Neural progenitor cell (in vitro differentiated cells): ENCODE measurements at regions not wholly inside any gene's neighbourhood (a gene's known extent, or its start where the extent isn't known, plus 50 kb on each side); places are given as distances from the start of the nearest gene placed in this dataset.

Experiments used
- EZH2phosphoT487 ChIP-seq: fragments of 200-600 bp; sonication (generic); IDR thresholded peaks from 2 replicates; pipeline ENCODE4 v1.6.1; 2017; ENCODE audit warnings: antibody characterized with exemption
- TF ChIP-seq, protein P1 (sequence below): fragments of 200-600 bp; sonication (generic); IDR thresholded peaks from 2 replicates; pipeline ENCODE4 v1.5.1; 2017; ENCODE audit warnings: antibody characterized with exemption, mild to moderate bottlenecking

- TF ChIP-seq, protein P1, sequence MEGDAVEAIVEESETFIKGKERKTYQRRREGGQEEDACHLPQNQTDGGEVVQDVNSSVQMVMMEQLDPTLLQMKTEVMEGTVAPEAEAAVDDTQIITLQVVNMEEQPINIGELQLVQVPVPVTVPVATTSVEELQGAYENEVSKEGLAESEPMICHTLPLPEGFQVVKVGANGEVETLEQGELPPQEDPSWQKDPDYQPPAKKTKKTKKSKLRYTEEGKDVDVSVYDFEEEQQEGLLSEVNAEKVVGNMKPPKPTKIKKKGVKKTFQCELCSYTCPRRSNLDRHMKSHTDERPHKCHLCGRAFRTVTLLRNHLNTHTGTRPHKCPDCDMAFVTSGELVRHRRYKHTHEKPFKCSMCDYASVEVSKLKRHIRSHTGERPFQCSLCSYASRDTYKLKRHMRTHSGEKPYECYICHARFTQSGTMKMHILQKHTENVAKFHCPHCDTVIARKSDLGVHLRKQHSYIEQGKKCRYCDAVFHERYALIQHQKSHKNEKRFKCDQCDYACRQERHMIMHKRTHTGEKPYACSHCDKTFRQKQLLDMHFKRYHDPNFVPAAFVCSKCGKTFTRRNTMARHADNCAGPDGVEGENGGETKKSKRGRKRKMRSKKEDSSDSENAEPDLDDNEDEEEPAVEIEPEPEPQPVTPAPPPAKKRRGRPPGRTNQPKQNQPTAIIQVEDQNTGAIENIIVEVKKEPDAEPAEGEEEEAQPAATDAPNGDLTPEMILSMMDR = peak; percentile 60
- TF ChIP-seq EZH2phosphoT487 = no peak
These were observed 921.9 kb upstream of the DIAPH2 start for GRCh38 chrX:95762716-95763115.
